ENCODE measurements at regions not wholly inside any gene's neighbourhood (a gene's known extent, or its start where the extent isn't known, plus 50 kb on each side); places are given as distances from the start of the nearest gene placed in this dataset.
"Not testable (repeated sequence)": the region's sequence is repeated elsewhere in the genome, so short reads cannot be mapped to it uniquely, and the experiment has no call there.

GRCh38 chr1:234782791-234783190 lies 172.8 kb upstream of the IRF2BP2 start:
- DNase-seq, result no peak

DNA sequence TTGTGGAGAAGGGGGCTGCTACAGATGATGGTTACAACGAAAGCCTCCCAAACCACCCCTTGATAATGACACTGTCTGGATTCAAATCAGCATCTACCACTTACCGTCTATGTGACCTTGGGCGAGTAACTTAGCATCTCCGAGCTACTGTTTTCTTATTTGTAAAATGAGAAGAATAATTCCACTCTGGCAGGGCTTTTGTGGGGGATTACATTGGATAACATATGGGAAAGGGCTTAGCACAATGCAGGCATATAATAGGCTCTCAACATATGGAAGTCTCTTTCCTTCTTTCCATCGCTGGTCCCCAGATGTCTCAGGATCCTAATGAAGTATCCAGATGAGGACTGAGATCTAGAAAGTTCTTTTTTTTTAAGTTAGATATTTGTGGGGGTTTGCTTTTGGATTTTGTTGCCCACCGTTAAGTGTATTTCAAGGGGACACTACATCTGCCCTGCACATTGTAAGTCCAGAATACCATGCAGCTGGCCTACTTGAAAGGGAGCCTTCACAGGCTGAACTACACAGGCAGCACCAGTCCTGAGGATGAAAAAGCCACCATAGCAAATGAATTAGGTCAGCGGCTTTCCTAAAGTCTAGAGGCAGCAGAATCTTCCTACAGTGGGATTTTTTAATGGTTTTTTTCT lies 172.2 kb upstream of the IRF2BP2 start:
- no peak for DNase-seq

GRCh38 chr1:234781241-234782065 lies 171.5 kb upstream of the IRF2BP2 start:
- DNase-seq, result no peak

DNA sequence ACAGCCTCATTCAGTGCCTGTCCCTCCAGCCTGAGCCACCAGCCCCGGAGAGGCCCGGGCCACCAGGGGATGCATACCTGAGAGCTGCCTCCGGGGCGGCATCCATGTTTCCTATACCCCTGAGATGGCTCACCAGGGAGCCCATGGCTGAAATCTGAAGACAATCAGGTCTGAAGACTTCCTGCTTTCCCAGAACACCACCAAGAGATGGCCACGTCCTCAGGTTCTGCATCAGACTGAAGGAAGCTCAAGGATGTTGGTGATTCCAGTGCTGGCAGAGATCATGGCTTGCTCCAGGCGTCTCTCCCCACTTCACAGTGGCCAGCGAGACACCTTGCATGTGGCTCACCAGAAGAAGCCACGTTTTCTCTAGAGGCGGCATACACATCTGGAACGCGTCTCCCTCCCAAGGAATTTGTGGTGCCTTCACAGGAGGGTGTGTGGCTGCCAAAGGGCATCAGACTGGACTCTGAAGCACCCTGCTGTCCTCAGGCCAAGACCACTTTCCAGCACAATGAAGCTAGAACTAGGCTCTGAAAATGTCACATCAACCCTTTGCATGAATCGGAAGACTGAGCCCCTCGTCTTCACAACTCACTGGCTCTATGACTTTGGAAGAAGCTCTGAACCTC lies 170.7 kb upstream of the IRF2BP2 start:
- no peak for DNase-seq

- DNase-seq, result no peak
These were observed 170.1 kb upstream of the IRF2BP2 start for GRCh38 chr1:234780112-234780511.

- not testable (repeated sequence) for DNase-seq
These were observed 169.6 kb upstream of the IRF2BP2 start for GRCh38 chr1:234779600-234779999.

GRCh38 chr1:234779160-234779538 lies 169.2 kb upstream of the IRF2BP2 start:
- DNase-seq, result no peak

DNA sequence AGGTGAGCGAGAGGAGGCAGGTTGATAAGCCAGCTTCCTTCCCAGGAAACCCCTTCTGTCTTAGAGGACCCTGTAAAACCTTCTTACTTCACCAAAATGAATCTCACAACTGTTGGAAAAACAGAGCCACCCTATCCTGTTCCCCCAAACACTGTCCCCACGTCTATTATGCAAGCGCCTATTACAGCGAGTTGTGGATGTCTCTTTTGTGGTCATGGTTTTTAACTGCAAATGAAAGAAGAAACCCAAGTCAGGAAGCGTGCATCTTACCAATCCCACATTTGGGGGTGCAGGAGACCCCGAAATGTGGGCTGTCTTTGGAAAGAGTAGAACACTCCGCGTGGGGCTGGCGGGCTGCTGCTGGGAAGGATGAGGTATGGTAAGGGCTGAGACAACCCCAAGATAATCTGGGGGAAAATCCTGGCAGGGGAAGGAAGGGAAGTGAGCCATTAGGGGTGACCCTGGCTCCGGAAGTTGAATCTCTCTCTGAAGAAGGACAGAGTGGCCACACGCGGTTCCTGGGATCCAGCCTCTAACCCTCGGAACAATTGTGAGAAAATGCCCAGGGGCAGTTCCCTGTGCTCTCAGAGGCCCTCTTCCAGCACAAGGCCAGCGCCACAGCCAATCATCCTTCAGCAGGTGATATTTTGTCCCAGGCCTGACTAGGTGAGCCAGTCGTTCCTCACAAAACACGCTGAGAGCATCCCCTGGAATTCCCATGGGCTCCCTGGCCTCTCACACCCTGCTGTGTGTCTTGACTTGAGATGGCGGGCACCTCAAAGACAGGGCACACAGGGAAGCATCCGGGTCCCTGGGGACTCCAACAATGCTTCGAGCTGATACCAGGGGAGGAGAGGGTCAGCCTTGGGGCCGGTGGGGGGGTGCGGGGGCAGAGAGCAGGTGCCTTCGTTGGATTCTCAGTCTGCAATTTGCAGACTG lies 168.5 kb upstream of the IRF2BP2 start:
- no peak for DNase-seq

GRCh38 chr1:234777856-234778220 lies 167.9 kb upstream of the IRF2BP2 start:
- DNase-seq, result no peak

DNA sequence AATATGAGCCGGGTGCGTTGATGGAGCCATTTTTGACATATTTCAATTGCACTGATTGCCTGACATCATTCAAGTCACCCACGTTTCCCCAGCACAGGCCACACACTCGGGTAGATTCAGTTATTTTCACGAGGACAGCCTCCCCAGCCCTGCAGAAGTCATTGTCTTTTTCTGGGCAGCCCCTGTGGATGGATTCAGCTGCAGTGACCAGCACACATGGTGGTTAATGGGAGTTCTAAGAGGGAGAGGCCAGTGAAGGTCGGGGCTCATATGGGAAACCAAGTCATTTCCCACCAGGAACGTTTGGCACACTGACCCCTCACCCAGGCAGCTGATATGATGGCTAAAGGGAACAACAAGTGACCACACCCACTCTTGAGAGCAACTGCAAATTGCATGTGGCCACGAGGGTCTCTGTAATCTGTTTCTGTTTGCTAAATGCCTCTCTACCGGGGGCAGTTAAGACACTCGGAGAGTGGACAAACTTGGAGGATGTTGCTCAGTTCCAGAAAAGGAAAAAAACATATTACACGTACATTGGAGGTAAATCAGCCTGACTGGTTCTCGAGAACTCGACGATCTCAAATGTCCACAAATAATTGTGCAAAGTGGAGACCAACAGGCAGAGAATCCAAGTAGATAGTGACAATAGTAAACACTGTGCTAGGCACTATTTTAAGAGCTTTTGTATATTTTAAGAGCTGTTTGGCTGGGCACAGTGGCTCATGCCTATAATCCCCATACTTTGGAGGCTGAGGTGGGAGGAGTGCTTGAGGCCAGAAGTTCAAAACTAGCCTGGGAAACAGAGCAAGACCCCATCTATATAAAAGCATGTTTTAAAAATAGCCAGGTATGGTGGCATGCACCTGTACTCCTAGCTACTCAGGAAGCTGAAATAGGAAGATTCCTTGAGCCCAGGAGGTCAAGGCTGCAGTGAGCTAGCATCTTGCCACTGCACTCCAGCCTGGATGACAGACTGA lies 167.2 kb upstream of the IRF2BP2 start:
- DNase-seq, result no peak

DNA sequence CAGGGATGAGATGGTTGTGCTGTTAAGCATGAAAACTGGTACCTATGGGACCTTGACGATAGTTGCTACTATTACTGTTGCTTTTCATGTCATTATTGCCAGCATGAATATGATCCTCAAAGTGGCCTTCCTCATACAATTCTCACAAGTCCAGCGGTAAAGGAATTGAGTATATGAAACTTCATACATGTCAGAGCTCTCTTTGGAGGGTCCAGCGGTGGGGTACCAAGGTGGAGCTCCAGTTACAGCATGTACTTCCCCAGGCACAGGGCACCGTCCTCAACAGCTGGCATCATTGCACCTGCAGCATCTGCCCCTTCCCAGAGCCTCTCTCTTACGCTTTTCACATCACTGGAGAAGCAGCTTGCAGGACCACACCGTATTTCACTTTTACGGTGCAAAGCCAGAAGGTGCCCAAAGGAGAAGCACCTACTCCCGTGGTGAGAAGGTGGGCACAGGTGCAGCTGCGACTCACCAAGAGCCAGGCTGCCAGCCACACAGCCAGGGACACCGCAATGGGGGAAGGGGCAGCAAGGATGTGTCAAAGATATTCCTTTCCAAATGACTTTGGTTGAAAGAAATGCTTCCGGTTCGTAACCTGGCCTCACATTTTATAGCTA lies 166.4 kb upstream of the IRF2BP2 start:
- DNase-seq, result no peak

GRCh38 chr1:234775477-234776246 lies 165.7 kb upstream of the IRF2BP2 start:
- no peak for DNase-seq

- no peak for DNase-seq
These were observed 165.0 kb upstream of the IRF2BP2 start for GRCh38 chr1:234774971-234775370.

- DNase-seq, result no peak
These were observed 164.1 kb upstream of the IRF2BP2 start for GRCh38 chr1:234773936-234774677.

DNA sequence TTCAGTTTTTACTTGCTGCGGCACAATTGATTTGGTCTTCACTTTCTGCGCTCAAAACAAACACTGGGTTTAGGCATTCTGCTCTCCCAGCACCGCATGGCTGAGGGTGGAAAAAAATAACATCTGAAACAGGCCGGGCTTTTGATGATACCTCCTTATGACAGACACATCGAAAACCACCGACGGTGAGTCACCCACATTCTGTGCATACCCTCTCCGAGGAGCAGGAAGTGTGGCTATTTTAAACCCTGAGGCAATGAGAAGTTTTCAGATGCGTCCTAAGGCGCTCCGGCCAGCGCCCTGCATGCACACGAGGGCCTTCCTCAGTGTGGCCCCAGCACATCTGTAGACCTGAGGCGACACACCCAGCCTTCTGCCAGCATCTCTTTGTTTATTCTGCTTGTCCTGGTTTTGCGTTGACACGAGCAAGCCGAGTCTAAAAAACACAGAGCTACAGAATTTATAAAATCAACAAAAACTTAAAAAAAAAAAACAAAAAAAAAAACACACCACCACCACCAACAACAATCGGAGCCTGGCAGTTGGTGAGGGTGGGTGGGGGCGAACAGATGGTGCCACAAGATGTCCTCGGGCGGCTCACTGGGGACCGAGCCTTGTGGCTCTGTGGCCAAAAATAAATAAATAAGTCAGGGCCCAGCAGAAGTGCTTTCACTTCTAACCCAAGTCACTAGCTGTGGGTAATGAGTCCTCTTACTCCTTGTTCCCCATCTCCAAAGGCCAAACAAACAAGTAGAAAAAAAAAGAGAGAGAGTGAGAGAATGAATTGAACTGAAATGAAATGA lies 162.6 kb upstream of the IRF2BP2 start:
- peak; percentile 88 for DNase-seq

- DNase-seq, result peak; percentile 43
These were observed 161.8 kb upstream of the IRF2BP2 start for GRCh38 chr1:234771642-234772344.

- DNase-seq, result no peak
These were observed 161.1 kb upstream of the IRF2BP2 start for GRCh38 chr1:234770924-234771540.
